ENCODE measurements at regions not wholly inside any gene's neighbourhood (a gene's known extent, or its start where the extent isn't known, plus 50 kb on each side); places are given as distances from the start of the nearest gene placed in this dataset.

GRCh38 chr4:94112644-94113043 is 95.0 kb upstream of the SMARCAD1 start:
- TF ChIP-seq CTCF (IDR thresholded peaks at IDR 0.05; ENCODE audit: low read depth, low read length), result no peak
- no peak for TF ChIP-seq MAX (IDR thresholded peaks at IDR 0.05; ENCODE audit: low read depth, low read length)
- no peak for TF ChIP-seq POLR2A (IDR thresholded peaks at IDR 0.05; ENCODE audit: extremely low read depth, insufficient read length)
- TF ChIP-seq MYC (IDR thresholded peaks at IDR 0.05; ENCODE audit: low read depth, low read length), result no peak

GRCh38 chr4:94115687-94116086 is 92.0 kb upstream of the SMARCAD1 start:
- no peak for TF ChIP-seq MYC (IDR thresholded peaks at IDR 0.05; ENCODE audit: low read depth, low read length)
- no peak for TF ChIP-seq CTCF (IDR thresholded peaks at IDR 0.05; ENCODE audit: low read depth, low read length)
- TF ChIP-seq POLR2A (IDR thresholded peaks at IDR 0.05; ENCODE audit: extremely low read depth, insufficient read length), result no peak
- TF ChIP-seq MAX (IDR thresholded peaks at IDR 0.05; ENCODE audit: low read depth, low read length), result no peak
- no peak for DNase-seq (ENCODE audit: low read depth)
- H3K4me3 ChIP-seq (ENCODE audit: low read depth, low read length), result no peak overlapping the region

More at GRCh38 chr4:94112644-94113043, 95.0 kb upstream of the SMARCAD1 start:
- no peak overlapping the region for H3K4me3 ChIP-seq (ENCODE audit: low read depth, low read length)
- no peak for DNase-seq (ENCODE audit: low read depth)

- DNase-seq (ENCODE audit: low read depth), result no peak
- no peak overlapping the region for H3K4me3 ChIP-seq (ENCODE audit: low read depth, low read length)
- TF ChIP-seq CTCF (IDR thresholded peaks at IDR 0.05; ENCODE audit: low read depth, low read length) (no peak), POLR2A (IDR thresholded peaks at IDR 0.05; ENCODE audit: extremely low read depth, insufficient read length) (no peak)
Observed at GRCh38 chr4:94116842-94117241, 90.8 kb upstream of the SMARCAD1 start.

GRCh38 chr4:94126669-94127068 is 81.0 kb upstream of the SMARCAD1 start:
- TF ChIP-seq CTCF (IDR thresholded peaks at IDR 0.05; ENCODE audit: low read depth, low read length) (no peak), POLR2A (IDR thresholded peaks at IDR 0.05; ENCODE audit: extremely low read depth, insufficient read length) (no peak), MYC (IDR thresholded peaks at IDR 0.05; ENCODE audit: low read depth, low read length) (no peak), MAX (IDR thresholded peaks at IDR 0.05; ENCODE audit: low read depth, low read length) (no peak)
- peak; percentile 12 for DNase-seq (ENCODE audit: low read depth)
- no peak overlapping the region for H3K4me3 ChIP-seq (ENCODE audit: low read depth, low read length)

GRCh38 chr4:94127707-94128328 is 79.8 kb upstream of the SMARCAD1 start:
- DNase-seq (ENCODE audit: low read depth), result peak; percentile 39
- TF ChIP-seq CTCF (IDR thresholded peaks at IDR 0.05; ENCODE audit: low read depth, low read length) (peak; percentile 18), MAX (IDR thresholded peaks at IDR 0.05; ENCODE audit: low read depth, low read length) (no peak), MYC (IDR thresholded peaks at IDR 0.05; ENCODE audit: low read depth, low read length) (no peak)
- no peak overlapping the region for H3K4me3 ChIP-seq (ENCODE audit: low read depth, low read length)

GRCh38 chr4:94131212-94131611 is 76.5 kb upstream of the SMARCAD1 start:
- no peak for DNase-seq (ENCODE audit: low read depth)
- TF ChIP-seq MAX (IDR thresholded peaks at IDR 0.05; ENCODE audit: low read depth, low read length) (no peak), POLR2A (IDR thresholded peaks at IDR 0.05; ENCODE audit: extremely low read depth, insufficient read length) (no peak), CTCF (IDR thresholded peaks at IDR 0.05; ENCODE audit: low read depth, low read length) (no peak), MYC (IDR thresholded peaks at IDR 0.05; ENCODE audit: low read depth, low read length) (no peak)
- H3K4me3 ChIP-seq (ENCODE audit: low read depth, low read length), result no peak overlapping the region

All from NB4 (cell line).